ENCODE measurements at regions not wholly inside any gene's neighbourhood (a gene's known extent, or its start where the extent isn't known, plus 50 kb on each side); places are given as distances from the start of the nearest gene placed in this dataset.

- DNase-seq, result no peak
These were observed 275.3 kb upstream of the SPOCK3 start for GRCh38 chr4:167509551-167509950.

GRCh38 chr4:167524091-167524490 lies 289.8 kb upstream of the SPOCK3 start:
- no peak for DNase-seq

- DNase-seq, result no peak
These were observed 303.5 kb upstream of the SPOCK3 start for GRCh38 chr4:167537761-167538160.

GRCh38 chr4:167541286-167541685 lies 307.0 kb upstream of the SPOCK3 start:
- DNase-seq, result no peak

- DNase-seq, result no peak
These were observed 310.1 kb upstream of the SPOCK3 start for GRCh38 chr4:167544391-167544790.

- no peak for DNase-seq
These were observed 315.7 kb upstream of the SPOCK3 start for GRCh38 chr4:167550021-167550420.

GRCh38 chr4:167555338-167556022 lies 321.2 kb upstream of the SPOCK3 start:
- no peak for DNase-seq

GRCh38 chr4:167578906-167579305 lies 344.6 kb upstream of the SPOCK3 start:
- DNase-seq, result no peak

- no peak for DNase-seq
These were observed 347.2 kb upstream of the SPOCK3 start for GRCh38 chr4:167581449-167581965.

GRCh38 chr4:167587361-167587760 lies 353.1 kb upstream of the SPOCK3 start:
- no peak for DNase-seq

GRCh38 chr4:167595898-167596297 lies 361.6 kb upstream of the SPOCK3 start:
- DNase-seq, result no peak

GRCh38 chr4:167602157-167602556 lies 367.9 kb upstream of the SPOCK3 start:
- DNase-seq, result no peak

- DNase-seq, result no peak
These were observed 372.3 kb upstream of the SPOCK3 start for GRCh38 chr4:167606551-167606950.

- no peak for DNase-seq
These were observed 379.1 kb upstream of the SPOCK3 start for GRCh38 chr4:167613381-167613780.

GRCh38 chr4:167614866-167615265 lies 380.6 kb upstream of the SPOCK3 start:
- no peak for DNase-seq

GRCh38 chr4:167616476-167616875 lies 382.2 kb upstream of the SPOCK3 start:
- DNase-seq, result no peak

GRCh38 chr4:167622481-167623240 lies 388.4 kb upstream of the SPOCK3 start:
- DNase-seq, result peak; percentile 60

GRCh38 chr4:167623241-167623572 lies 388.9 kb upstream of the SPOCK3 start:
- no peak for DNase-seq

- DNase-seq, result no peak
These were observed 395.0 kb upstream of the SPOCK3 start for GRCh38 chr4:167629272-167629671.

GRCh38 chr4:167642250-167642649 lies 408.0 kb upstream of the SPOCK3 start:
- DNase-seq, result no peak

- DNase-seq, result no peak
These were observed 411.1 kb upstream of the SPOCK3 start for GRCh38 chr4:167645358-167645757.

- no peak for DNase-seq
These were observed 418.0 kb upstream of the SPOCK3 start for GRCh38 chr4:167652267-167652666.

GRCh38 chr4:167688660-167689142 lies 403.6 kb upstream of the ANXA10 start:
- DNase-seq, result no peak

- no peak for DNase-seq
These were observed 389.9 kb upstream of the ANXA10 start for GRCh38 chr4:167702391-167702790.

Measured in activated CD4-positive, alpha-beta T cell treated with anti-CD3 and anti-CD28 coated beads, Interleukin-10, Interleukin-2, amounts not matched to agents 100 ng/mL and 50 ng/mL, durations not matched to agents 16 hours and 8 hours (primary cell).